BLaER1 treated with 17β-estradiol and CSF1 and Interleukin-3, amounts not matched to agents 10 nM and 100 nM (cell line): ENCODE measurements at regions not wholly inside any gene's neighbourhood (a gene's known extent, or its start where the extent isn't known, plus 50 kb on each side); places are given as distances from the start of the nearest gene placed in this dataset.
A peak's percentile ranks its signal among the peaks of the same experiment; 100 is the strongest.

Source experiments
- H3K27ac ChIP-seq, 11 experiments: shearing (Covaris generic); formaldehyde crosslinking; 2 replicates each; pipeline ENCODE4 v1.8.1; 2022
- H3K27me3 ChIP-seq, 11 experiments: shearing (Covaris generic); formaldehyde crosslinking; 2 replicates each; pipeline ENCODE4 v1.8.1; 2022
- H3K36me3 ChIP-seq, 11 experiments: shearing (Covaris generic); formaldehyde crosslinking; 2 replicates each; pipeline ENCODE4 v1.8.1; 2022
- H3K4me1 ChIP-seq, 10 experiments: shearing (Covaris generic); formaldehyde crosslinking; 2 replicates each; pipeline ENCODE4 v1.8.1; 2022
- H3K4me2 ChIP-seq, 11 experiments: shearing (Covaris generic); formaldehyde crosslinking; 2 replicates each; pipeline ENCODE4 v1.8.1; 2022
- H3K4me3 ChIP-seq, 10 experiments: shearing (Covaris generic); formaldehyde crosslinking; 2 replicates each; pipeline ENCODE4 v1.8.1; 2022
- H3K9ac ChIP-seq, 11 experiments: shearing (Covaris generic); formaldehyde crosslinking; 2 replicates each; pipeline ENCODE4 v1.8.1; 2022
- H3K9me3 ChIP-seq, 11 experiments: shearing (Covaris generic); formaldehyde crosslinking; replicated peaks in 1 of 11; 2 replicates each; pipeline ENCODE4 v1.8.1; 2022
- H4K20me1 ChIP-seq, 11 experiments: shearing (Covaris generic); formaldehyde crosslinking; 2 replicates each; pipeline ENCODE4 v1.8.1; 2022
- Cebpa-rat ChIP-seq, 11 experiments: shearing (Covaris generic); IDR thresholded peaks; 2 replicates each; pipeline ENCODE4 v1.8.1; 2022

- Histone ChIP-seq H3K4me3 (no peak overlapping the region), H3K4me1 (peaks cover 6 to 63% (median 52%) of the 10 kb centered on the region in 10 experiments; a peak in 19 of 20 replicates), H3K27me3 (peaks cover 0 to 26% (median 0%) of the 10 kb centered on the region in 11 experiments; a peak in 7 of 22 replicates), H4K20me1 (no peaks in the 10 kb centered on the region), H3K36me3 (no peaks in the 10 kb centered on the region), H3K9ac (no peak overlapping the region), H3K27ac (no peak overlapping the region), H3K9me3 (no peaks in the 10 kb centered on the region), H3K4me2 (peak overlapping the region in 7 of 11 experiments; percentile 14 to 72 (median 49); a peak in 12 of 22 replicates)
- TF ChIP-seq Cebpa-rat (IDR thresholded peaks at IDR 0.05): no peak
Observed at GRCh38 chr5:1965925-1966324, 83.2 kb upstream of the IRX4 start.

DNA sequence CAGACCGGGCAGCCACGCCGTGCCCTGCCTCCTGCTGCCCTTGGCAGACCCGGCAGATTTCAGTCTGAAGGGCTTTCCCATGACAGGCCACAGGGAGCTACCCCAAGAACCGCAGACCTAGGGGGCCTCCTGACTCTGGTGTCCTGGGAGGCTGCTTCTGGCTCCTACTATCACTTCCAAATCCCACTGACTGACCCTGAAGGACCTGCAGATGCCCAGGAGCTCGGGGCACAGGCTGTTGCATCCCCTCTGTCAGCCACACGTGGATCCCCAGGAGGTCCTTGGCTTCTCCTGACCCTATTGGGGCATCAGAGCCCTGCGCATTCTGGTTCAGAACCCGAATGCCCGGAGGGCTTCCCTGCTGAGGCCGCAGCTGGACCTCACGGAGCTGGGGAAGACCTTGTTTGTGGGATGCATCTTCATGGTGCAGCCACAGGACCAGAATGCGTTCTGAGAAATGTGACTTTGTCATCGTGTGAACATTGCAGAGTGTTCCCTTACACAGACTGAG is 81.3 kb upstream of the IRX4 start:
- no peaks in the 10 kb centered on the region for H3K9me3 ChIP-seq
- no peak overlapping the region for H3K9ac ChIP-seq
- H4K20me1 ChIP-seq: no peaks in the 10 kb centered on the region; a peak in 1 of 22 replicates
- H3K4me1 ChIP-seq: peaks cover 6 to 70% (median 54%) of the 10 kb centered on the region in 10 experiments; a peak in 19 of 20 replicates
- H3K27ac ChIP-seq: no peak overlapping the region
- H3K4me2 ChIP-seq: peak overlapping the region in 3 of 11 experiments; percentile 5 to 94 (median 69); a peak in 2 of 22 replicates
- no peaks in the 10 kb centered on the region for H3K36me3 ChIP-seq
- no peak for TF ChIP-seq Cebpa-rat (IDR thresholded peaks at IDR 0.05)
- H3K27me3 ChIP-seq: peaks cover 0 to 26% (median 0%) of the 10 kb centered on the region in 11 experiments; a peak in 7 of 22 replicates
- no peak overlapping the region for H3K4me3 ChIP-seq

DNA sequence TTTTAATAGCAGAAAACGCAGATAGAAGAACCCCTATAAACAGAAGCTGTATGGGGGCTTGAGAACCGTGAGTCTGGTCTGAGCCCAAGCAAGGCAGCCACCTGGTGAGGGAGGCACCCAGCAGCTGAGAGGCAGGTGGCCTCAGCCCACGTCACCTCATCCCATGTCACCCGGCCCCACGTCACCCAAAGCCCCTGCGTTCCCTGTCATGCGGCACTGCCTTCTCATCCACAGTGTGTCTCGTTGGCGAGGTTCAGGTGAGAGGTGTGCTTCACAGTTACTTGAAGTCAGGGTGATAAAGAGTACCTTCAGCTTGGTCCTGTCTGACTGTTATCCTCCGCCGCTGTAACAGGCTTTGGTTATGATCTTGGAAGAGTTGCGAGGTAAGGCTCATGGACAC is 80.6 kb upstream of the IRX4 start:
- TF ChIP-seq Cebpa-rat (IDR thresholded peaks at IDR 0.05): no peak
- Histone ChIP-seq H4K20me1 (peaks cover 0 to 4% (median 0%) of the 10 kb centered on the region in 11 experiments; a peak in 1 of 22 replicates), H3K27ac (no peak overlapping the region), H3K9ac (no peak overlapping the region), H3K4me1 (peaks cover 6 to 70% (median 54%) of the 10 kb centered on the region in 10 experiments; a peak in 19 of 20 replicates), H3K4me3 (no peak overlapping the region), H3K4me2 (peak overlapping the region in 7 of 11 experiments; percentile 69 to 94 (median 79); a peak in 12 of 22 replicates), H3K9me3 (no peaks in the 10 kb centered on the region), H3K36me3 (no peaks in the 10 kb centered on the region), H3K27me3 (peaks cover 0 to 26% (median 0%) of the 10 kb centered on the region in 11 experiments; a peak in 7 of 22 replicates)

DNA sequence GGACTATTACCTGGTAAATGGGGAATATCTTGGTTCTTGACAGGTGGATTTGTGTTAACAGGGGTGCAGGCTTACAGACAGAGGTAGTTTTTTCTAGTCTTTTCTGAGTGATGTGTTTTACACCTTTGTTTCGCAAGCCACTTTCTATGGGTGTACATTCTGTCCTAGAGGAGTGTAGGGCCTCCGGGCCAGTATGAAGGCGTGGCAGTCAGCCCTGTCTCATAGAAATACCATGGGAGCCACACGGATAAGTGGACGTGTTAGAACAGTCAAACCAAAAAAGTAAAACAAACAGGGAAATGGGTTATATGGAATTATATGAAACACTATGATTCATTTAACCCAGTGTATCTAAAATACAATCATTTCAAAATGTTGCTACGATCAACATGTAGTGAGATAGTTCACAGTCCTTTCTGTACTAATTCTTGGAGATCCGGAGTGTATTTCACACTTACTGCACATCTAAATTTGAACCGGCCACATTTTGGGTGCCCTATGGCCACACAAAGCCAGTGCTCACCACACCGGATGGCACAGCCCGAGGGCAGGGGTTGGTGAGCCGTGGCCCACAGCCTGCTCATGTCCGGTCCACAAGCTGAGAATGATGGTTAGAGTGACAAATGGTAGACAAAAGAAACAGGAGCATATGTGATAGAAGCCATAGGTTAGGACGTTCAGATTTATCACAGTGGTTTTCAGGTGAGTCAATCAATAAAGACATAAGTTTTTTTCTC is 80.1 kb upstream of the IRX4 start:
- Histone ChIP-seq H3K27ac (no peak overlapping the region), H3K9ac (no peak overlapping the region), H3K4me3 (no peak overlapping the region), H3K4me2 (peak overlapping the region in 9 of 11 experiments; percentile 50 to 94 (median 77); a peak in 18 of 22 replicates), H3K4me1 (peaks cover 6 to 67% (median 50%) of the 10 kb centered on the region in 10 experiments; a peak in 19 of 20 replicates), H3K9me3 (no peaks in the 10 kb centered on the region), H3K36me3 (no peaks in the 10 kb centered on the region), H4K20me1 (peaks cover 0 to 6% (median 0%) of the 10 kb centered on the region in 11 experiments; a peak in 1 of 22 replicates), H3K27me3 (peaks cover 0 to 26% (median 0%) of the 10 kb centered on the region in 11 experiments; a peak in 7 of 22 replicates)
- TF ChIP-seq Cebpa-rat (IDR thresholded peaks at IDR 0.05): no peak

GRCh38 chr5:1961952-1962595 is 79.3 kb upstream of the IRX4 start:
- Histone ChIP-seq H3K4me2 (peak overlapping the region; percentile 32 to 94 (median 73); a peak in 20 of 22 replicates), H4K20me1 (peaks cover 0 to 6% (median 0%) of the 10 kb centered on the region in 11 experiments; a peak in 1 of 22 replicates), H3K27ac (no peak overlapping the region), H3K4me3 (no peak overlapping the region), H3K36me3 (no peaks in the 10 kb centered on the region), H3K4me1 (peaks cover 6 to 60% (median 44%) of the 10 kb centered on the region in 10 experiments; a peak in 19 of 20 replicates), H3K9ac (no peak overlapping the region), H3K27me3 (peaks cover 0 to 23% (median 0%) of the 10 kb centered on the region in 11 experiments; a peak in 7 of 22 replicates), H3K9me3 (no peaks in the 10 kb centered on the region)
- no peak for TF ChIP-seq Cebpa-rat (IDR thresholded peaks at IDR 0.05)

- TF ChIP-seq Cebpa-rat (IDR thresholded peaks at IDR 0.05): no peak
- Histone ChIP-seq H3K27ac (no peak overlapping the region), H3K9me3 (no peaks in the 10 kb centered on the region), H3K4me3 (no peak overlapping the region), H3K9ac (no peak overlapping the region), H3K36me3 (no peaks in the 10 kb centered on the region), H3K4me2 (peak overlapping the region in 10 of 11 experiments; percentile 32 to 94 (median 75); a peak in 17 of 22 replicates), H3K27me3 (peaks cover 0 to 23% (median 0%) of the 10 kb centered on the region in 11 experiments; a peak in 7 of 22 replicates), H4K20me1 (peaks cover 0 to 6% (median 0%) of the 10 kb centered on the region in 11 experiments; a peak in 1 of 22 replicates), H3K4me1 (peaks cover 6 to 53% (median 40%) of the 10 kb centered on the region in 10 experiments; a peak in 19 of 20 replicates)
Observed at GRCh38 chr5:1961304-1961946, 78.7 kb upstream of the IRX4 start.

DNA sequence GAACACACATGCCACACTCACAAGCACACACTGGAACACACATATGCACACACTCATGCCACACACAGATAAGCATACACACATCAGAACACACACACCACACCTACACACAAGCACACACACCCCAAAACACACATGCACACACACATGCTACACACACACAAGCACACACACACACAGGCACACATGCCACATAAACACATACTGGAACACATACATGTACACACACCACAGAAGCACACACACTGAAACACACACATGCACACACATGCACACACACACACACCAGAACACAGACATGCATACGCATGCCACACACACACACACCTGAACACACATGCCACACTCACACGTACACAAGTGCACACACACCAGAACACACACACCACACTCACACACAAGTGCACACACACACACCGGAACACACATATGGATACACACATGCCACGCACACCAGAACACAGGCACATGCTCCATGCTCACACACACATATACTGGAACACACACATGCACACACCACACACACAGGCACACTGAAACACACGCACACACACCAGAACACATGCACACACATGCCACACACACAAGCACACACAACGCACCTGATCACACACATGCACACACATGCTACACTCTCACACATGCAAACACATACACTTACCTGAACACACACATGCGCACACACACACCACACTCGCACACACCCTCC is 78.0 kb upstream of the IRX4 start:
- Histone ChIP-seq H3K4me2 (peak overlapping the region in 8 of 11 experiments; percentile 50 to 94 (median 78); a peak in 14 of 22 replicates), H4K20me1 (peaks cover 0 to 6% (median 0%) of the 10 kb centered on the region in 11 experiments; a peak in 1 of 22 replicates), H3K9ac (no peak overlapping the region), H3K27me3 (peaks cover 0 to 23% (median 0%) of the 10 kb centered on the region in 11 experiments; a peak in 7 of 22 replicates), H3K27ac (no peak overlapping the region), H3K4me3 (no peak overlapping the region), H3K4me1 (peaks cover 6 to 47% (median 33%) of the 10 kb centered on the region in 10 experiments; a peak in 19 of 20 replicates), H3K36me3 (no peaks in the 10 kb centered on the region), H3K9me3 (no peaks in the 10 kb centered on the region)
- TF ChIP-seq Cebpa-rat (IDR thresholded peaks at IDR 0.05): no peak
